ENCODE measurements at regions not wholly inside any gene's neighbourhood (a gene's known extent, or its start where the extent isn't known, plus 50 kb on each side); places are given as distances from the start of the nearest gene placed in this dataset.

GRCh38 chr17:73906896-73907870, 262.9 kb upstream of the SDK2 start:
- no peak overlapping the region for H3K4me3 ChIP-seq
- no peak for TF ChIP-seq CTCF (IDR thresholded peaks at IDR 0.05)
- no peaks in the 10 kb centered on the region for H3K27me3 ChIP-seq
- H3K4me1 ChIP-seq: no peaks in the 10 kb centered on the region
- no peak overlapping the region for H3K27ac ChIP-seq
- DNase-seq (ENCODE audit: low spot score in 2 of 2): no peak
- no peaks in the 10 kb centered on the region for H3K9me3 ChIP-seq
- intact Hi-C loops (cut with DNase I): no loop called here
- no peaks in the 10 kb centered on the region for H3K36me3 ChIP-seq

GRCh38 chr17:73909186-73909585, 264.9 kb upstream of the SDK2 start:
- intact Hi-C loops (cut with DNase I): no loop called here
- DNase-seq (ENCODE audit: low spot score in 2 of 2): no peak
- Histone ChIP-seq H3K27ac (no peak overlapping the region), H3K36me3 (no peaks in the 10 kb centered on the region), H3K27me3 (no peaks in the 10 kb centered on the region), H3K4me3 (no peak overlapping the region), H3K9me3 (no peaks in the 10 kb centered on the region), H3K4me1 (no peaks in the 10 kb centered on the region)
- no peak for TF ChIP-seq CTCF (IDR thresholded peaks at IDR 0.05)

GRCh38 chr17:73910206-73910605, 266.0 kb upstream of the SDK2 start:
- no peak overlapping the region for H3K4me3 ChIP-seq
- no peaks in the 10 kb centered on the region for H3K9me3 ChIP-seq
- H3K36me3 ChIP-seq: no peaks in the 10 kb centered on the region
- intact Hi-C loops (cut with DNase I): no loop called here
- DNase-seq (ENCODE audit: low spot score in 2 of 2): no peak
- no peak overlapping the region for H3K27ac ChIP-seq
- H3K4me1 ChIP-seq: no peaks in the 10 kb centered on the region
- no peak for TF ChIP-seq CTCF (IDR thresholded peaks at IDR 0.05)
- no peaks in the 10 kb centered on the region for H3K27me3 ChIP-seq

GRCh38 chr17:73910821-73911515, 266.7 kb upstream of the SDK2 start:
- Histone ChIP-seq H3K36me3 (no peaks in the 10 kb centered on the region), H3K27me3 (no peaks in the 10 kb centered on the region), H3K4me3 (no peak overlapping the region), H3K27ac (no peak overlapping the region), H3K9me3 (no peaks in the 10 kb centered on the region), H3K4me1 (no peaks in the 10 kb centered on the region)
- DNase-seq (ENCODE audit: low spot score in 2 of 2): no peak
- intact Hi-C loops (cut with DNase I): no loop called here
- no peak for TF ChIP-seq CTCF (IDR thresholded peaks at IDR 0.05)

- no peaks in the 10 kb centered on the region for H3K36me3 ChIP-seq
- H3K4me3 ChIP-seq: no peak overlapping the region
- intact Hi-C loops (cut with DNase I): no loop called here
- H3K9me3 ChIP-seq: no peaks in the 10 kb centered on the region
- no peaks in the 10 kb centered on the region for H3K4me1 ChIP-seq
- H3K27ac ChIP-seq: no peak overlapping the region
- no peaks in the 10 kb centered on the region for H3K27me3 ChIP-seq
- no peak for TF ChIP-seq CTCF (IDR thresholded peaks at IDR 0.05)
- DNase-seq (ENCODE audit: low spot score in 2 of 2): no peak
Measured at GRCh38 chr17:73911726-73912372, 267.6 kb upstream of the SDK2 start.
